COR-L47 (cell line): ENCODE measurements at regions not wholly inside any gene's neighbourhood (a gene's known extent, or its start where the extent isn't known, plus 50 kb on each side); places are given as distances from the start of the nearest gene placed in this dataset.
"Not testable (repeated sequence)": the region's sequence is repeated elsewhere in the genome, so short reads cannot be mapped to it uniquely, and the experiment has no call there.

Experiments
- DNase-seq: peaks from one replicate; lab custom pipeline; 2025; lab: John Stamatoyannopoulos, UW

GRCh38 chr6:104506429-104506828 lies 353.3 kb downstream of the HACE1 start:
- no peak for DNase-seq

- DNase-seq: no peak
Measured at GRCh38 chr6:104505838-104506237, 353.9 kb downstream of the HACE1 start.

- DNase-seq: no peak
Measured at GRCh38 chr6:104500265-104500664, 359.5 kb downstream of the HACE1 start.

DNA sequence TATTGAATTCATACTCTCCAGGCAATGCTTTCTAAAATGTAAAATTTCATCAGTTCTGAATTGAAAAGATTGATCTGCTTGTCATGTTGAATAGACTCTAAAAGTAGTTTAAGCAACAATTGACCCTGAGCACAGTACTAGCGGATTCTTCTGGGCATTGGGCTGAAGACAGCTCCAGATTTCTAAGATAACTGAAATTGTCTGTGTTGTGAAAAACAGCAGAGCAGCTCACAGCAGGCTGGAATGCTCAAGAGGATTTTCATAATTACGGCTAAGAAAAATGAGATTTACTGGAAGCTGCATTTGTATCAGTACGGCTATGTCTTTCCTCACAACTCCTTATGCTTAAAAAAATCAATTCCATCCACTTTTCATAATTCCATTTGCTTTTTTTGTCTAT lies 373.7 kb downstream of the HACE1 start:
- no peak for DNase-seq

DNA sequence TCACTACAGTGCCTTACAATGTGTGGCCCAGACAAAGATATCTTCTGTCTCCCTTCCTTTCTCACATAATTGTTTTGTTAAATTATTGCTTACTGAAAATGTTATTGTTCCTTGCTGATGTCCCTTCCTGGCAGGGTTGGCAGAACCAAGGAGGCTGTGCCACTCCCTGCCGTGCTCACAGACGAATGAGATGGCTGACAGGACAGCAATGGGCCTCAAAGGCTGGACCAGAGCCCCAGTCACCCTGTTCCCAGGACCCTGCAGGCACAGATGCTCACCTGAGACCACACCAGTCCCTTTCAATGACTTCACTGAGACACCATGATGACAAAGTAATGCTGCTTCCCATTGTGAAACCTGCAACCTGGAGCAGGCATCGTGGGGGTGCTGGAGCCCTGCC lies 375.1 kb downstream of the HACE1 start:
- DNase-seq: peak; percentile 81

DNA sequence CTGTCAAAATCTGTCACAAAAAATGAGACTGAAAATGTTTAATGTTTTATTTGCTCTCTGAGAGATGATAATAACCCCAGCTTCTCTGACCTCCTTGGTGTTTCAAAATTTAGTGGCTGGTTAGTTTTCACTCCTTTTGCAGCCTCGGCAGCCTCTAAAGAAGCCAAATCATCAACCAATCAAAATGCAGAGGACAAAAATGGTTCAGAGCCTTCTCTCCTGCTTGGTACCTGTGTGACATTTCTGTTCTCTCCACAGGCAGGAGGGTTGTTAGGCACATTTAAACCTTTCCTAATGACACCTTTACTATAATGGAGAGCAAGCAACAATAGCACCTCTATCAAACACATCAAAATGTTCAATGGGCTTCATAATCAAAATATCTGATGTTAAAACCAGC lies 375.5 kb downstream of the HACE1 start:
- DNase-seq: no peak

GRCh38 chr6:104483225-104483834 lies 376.4 kb downstream of the HACE1 start:
- DNase-seq: peak; percentile 34

GRCh38 chr6:104477569-104477968 lies 382.1 kb downstream of the HACE1 start:
- no peak for DNase-seq

DNA sequence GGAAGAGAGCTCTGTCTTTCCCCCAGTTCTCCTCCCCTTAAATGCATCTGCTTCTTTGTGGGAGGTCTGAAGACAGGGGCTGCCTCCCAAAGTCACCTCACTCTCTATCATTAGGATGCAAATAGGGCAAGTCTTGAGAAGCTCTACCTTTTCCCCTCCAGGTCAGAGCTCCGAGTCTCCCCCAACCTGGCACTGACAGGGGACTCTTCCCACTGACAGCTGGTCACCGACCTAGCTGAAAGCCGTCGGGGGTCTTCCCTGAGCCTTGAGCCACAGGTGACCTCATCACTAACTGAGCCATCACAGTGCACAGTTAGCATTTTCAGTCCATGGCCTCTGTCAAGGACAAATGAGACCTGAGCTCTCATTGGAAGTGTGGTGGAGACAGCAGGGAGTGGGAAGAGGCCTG lies 386.7 kb downstream of the HACE1 start:
- DNase-seq: no peak

- DNase-seq: peak; percentile 84
Measured at GRCh38 chr6:104472021-104472901, 387.5 kb downstream of the HACE1 start.

- DNase-seq: no peak
Measured at GRCh38 chr6:104466306-104466705, 393.4 kb downstream of the HACE1 start.

DNA sequence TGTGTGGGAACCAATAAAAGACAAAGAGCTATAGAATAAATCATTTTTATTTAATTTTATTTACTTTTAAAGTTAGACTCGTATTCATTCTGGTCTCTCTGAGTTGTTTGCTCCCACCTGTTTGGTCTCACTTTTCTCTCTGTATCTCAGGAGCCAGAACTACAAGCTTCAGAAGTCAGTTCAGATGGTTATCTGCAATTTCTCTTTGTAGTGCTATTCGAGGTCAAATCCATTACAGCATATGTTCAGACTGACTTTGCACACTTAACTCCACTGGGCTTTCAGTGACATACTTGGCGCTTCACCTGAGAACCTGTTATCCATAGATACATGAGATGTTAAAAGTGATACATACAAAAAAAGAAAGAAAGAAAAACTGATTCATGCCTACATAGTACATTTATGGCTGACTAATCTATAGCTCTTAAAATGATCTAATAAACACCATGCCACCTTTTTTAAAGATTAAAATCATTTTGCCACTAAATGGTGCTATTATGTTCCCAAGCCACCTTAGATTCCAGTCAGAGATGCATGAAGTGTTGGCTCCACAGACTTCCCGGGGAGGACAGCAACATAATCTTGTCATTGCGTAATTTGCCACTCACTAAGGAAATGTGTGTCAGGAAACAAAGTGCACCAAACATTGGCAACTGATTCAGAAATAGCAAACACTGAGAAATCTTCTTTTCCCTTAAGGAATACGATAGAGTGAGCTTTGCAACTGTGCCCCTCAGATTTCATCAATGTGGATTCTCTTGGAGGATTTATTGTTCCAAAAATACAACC lies 396.7 kb downstream of the HACE1 start:
- DNase-seq: no peak

DNA sequence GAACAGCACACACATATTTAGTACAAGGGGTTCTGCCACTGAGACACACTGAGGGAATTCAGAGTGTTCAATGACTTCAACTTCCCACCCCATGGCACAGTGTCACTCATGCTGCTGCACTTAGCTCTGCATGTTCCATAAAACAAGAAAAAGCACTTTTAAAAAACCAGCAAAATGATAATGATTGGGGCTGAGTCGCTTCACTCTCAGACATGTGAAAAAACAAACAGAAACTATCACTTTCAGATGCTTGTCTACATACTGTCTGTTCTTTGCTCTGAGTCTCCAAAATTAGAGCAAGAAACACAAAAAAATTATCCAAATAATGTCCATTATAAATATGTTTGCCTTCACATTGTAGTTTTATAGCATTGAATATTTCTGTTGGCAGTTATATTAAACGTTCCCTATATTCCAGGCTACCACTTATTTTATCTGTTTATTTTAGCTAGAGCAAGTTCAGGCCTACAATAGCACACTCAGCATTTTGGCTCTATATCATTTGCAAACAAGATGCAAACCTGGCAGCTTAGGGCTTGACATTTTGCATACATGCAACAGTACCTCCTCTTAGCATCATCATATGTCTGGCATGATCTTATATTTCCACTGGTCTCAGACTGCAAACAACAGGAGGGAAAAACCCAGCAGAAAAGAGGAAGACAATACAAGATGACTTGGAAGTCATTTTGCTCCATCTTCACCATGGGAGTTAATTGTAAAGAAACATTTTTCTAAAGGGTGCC lies 398.8 kb downstream of the HACE1 start:
- DNase-seq: no peak

- no peak for DNase-seq
Measured at GRCh38 chr6:104459543-104459942, 400.2 kb downstream of the HACE1 start.

DNA sequence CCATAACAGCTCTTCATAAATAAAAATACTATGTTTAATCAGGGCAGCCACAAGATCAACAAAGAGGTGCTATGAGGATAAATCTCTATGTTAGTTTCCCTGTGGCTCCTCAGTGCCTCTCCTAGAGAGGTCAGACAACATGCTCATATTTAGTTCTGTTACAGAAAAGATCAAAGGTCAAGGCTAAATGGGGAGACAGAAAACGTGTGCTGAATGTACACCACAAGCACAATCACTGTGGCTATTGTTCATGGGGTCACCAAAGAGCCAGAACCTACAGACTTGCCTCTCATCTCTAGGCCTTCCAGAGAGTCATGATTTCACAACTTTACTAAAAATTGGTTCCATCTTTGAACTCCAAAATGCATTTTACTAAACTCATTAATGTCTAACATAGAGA lies 409.8 kb downstream of the HACE1 start:
- DNase-seq: no peak

GRCh38 chr6:104446101-104447080 lies 413.3 kb downstream of the HACE1 start:
- DNase-seq: not testable (repeated sequence)

DNA sequence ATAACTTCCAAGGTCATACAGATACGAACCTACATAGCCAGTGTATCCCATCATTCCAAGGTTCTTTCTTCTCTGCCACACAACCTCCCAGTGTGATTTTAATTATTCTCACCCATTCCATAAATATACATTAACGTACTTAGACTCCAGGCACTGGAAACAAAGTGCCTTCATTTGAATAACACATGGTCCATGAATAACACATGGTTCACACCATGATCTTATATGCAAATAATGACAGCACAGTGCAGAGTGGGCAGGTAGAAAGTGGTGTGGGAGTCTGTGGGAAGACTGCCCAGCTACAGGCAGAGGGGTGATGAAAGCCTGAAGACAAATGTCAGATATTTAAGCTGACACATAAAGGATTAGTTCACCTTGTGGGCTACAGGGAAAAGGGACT lies 425.2 kb downstream of the HACE1 start:
- DNase-seq: no peak

- no peak for DNase-seq
Measured at GRCh38 chr6:104431096-104431495, 428.6 kb downstream of the HACE1 start.

DNA sequence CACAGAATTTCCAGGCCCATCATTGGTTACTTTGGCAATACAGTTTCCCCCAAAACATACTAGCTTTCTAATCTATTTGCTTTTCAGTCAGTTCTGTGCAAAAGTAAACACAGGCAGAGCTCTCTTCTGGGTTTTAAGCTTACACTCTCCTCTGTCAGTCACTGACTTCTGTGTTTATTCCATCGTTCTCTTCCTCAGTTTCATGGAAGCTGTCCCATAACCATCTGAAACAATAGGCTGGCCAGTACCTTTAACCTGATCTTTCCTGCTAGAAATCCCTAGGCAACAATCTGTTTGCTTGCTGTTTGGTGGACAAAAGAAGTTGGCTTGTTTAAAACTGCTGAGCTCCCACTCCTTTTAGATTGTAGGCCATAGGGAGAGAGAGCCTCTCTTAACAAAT lies 431.5 kb downstream of the HACE1 start:
- no peak for DNase-seq

DNA sequence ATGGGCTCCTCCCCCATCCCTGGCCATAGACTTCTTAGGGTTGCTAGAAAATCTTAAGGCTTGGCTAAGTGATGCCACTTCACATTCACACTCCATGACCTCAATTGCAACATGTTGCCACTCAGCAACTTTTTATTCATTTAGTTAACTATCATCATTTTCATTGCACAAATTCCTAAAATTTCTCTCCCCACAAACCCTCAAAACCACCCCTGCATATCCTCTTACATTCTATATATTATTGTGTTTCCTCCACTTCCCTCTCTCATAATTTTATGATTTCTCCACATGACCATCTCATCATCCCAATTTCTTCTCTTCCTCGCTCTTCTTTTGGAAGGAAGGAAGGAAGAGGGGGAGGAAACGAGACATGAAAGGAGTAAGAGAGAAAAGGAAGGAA lies 436.0 kb downstream of the HACE1 start:
- DNase-seq: no peak

- DNase-seq: no peak
Measured at GRCh38 chr6:104421650-104422049, 438.1 kb downstream of the HACE1 start.
